ENCODE measurements at regions not wholly inside any gene's neighbourhood (a gene's known extent, or its start where the extent isn't known, plus 50 kb on each side); places are given as distances from the start of the nearest gene placed in this dataset.

DNA sequence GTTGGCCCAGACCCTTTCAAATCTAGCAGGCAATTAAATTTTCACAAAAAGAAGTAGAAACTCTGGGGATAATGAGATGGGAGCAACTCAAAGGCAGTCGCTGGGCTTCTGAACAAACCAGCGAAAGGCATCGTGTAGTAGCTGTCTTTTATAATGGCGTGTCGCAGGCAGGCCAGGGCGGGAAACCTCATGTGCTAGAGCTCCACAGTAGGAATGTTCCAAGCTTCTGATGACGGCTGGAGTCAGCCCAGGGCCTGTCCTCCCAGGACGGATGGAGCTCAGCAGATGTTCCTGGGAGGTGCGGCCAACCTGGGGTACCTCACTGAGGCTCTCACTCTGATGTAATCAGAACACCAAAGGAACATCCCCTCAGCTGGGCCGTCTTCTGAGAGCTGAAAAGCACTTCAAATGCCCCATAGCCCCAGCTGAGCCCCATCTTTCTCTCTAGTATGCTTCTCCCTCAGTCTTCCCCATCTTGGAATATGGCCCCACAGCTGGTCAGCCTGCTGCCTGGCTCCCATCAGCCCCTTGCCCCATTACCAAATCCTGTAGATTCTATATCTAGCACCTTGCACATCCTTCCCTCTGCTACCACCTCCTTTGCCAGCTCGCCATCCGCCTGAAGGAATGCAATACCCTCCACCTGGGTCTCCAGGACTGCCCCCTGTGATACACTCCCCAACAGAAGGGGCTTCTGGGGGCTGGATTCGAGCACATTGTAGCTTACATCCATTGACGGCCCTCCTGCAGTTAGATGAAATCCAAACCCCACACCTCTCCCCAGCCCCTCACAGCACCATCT is 54.9 kb upstream of the ATP2B2 start:
- no peaks in the 10 kb centered on the region for H3K36me3 ChIP-seq
- no peak overlapping the region for H3K27ac ChIP-seq
- no peaks in the 10 kb centered on the region for H3K4me1 ChIP-seq
- DNase-seq (ENCODE audit: low spot score) = peak; percentile 46
- no peak overlapping the region for H3K4me3 ChIP-seq
- H3K9me3 ChIP-seq = no peaks in the 10 kb centered on the region
- no peaks in the 10 kb centered on the region for H3K27me3 ChIP-seq
- TF ChIP-seq, protein P1, sequence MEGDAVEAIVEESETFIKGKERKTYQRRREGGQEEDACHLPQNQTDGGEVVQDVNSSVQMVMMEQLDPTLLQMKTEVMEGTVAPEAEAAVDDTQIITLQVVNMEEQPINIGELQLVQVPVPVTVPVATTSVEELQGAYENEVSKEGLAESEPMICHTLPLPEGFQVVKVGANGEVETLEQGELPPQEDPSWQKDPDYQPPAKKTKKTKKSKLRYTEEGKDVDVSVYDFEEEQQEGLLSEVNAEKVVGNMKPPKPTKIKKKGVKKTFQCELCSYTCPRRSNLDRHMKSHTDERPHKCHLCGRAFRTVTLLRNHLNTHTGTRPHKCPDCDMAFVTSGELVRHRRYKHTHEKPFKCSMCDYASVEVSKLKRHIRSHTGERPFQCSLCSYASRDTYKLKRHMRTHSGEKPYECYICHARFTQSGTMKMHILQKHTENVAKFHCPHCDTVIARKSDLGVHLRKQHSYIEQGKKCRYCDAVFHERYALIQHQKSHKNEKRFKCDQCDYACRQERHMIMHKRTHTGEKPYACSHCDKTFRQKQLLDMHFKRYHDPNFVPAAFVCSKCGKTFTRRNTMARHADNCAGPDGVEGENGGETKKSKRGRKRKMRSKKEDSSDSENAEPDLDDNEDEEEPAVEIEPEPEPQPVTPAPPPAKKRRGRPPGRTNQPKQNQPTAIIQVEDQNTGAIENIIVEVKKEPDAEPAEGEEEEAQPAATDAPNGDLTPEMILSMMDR (IDR thresholded peaks at IDR 0.05) = no peak

- TF ChIP-seq, protein P1 (IDR thresholded peaks at IDR 0.05) = no peak
- Histone ChIP-seq H3K9me3 (no peaks in the 10 kb centered on the region), H3K27ac (no peak overlapping the region), H3K27me3 (no peaks in the 10 kb centered on the region), H3K4me1 (no peaks in the 10 kb centered on the region), H3K36me3 (no peaks in the 10 kb centered on the region), H3K4me3 (no peak overlapping the region)
- no peak for DNase-seq (ENCODE audit: low spot score)
Measured at GRCh38 chr3:10561162-10561945, 56.0 kb upstream of the ATP2B2 start.

- Histone ChIP-seq H3K9me3 (no peaks in the 10 kb centered on the region), H3K4me1 (no peaks in the 10 kb centered on the region), H3K36me3 (no peaks in the 10 kb centered on the region), H3K27ac (no peak overlapping the region), H3K4me3 (no peak overlapping the region), H3K27me3 (no peaks in the 10 kb centered on the region)
- no peak for DNase-seq (ENCODE audit: low spot score)
- TF ChIP-seq, protein P1 (IDR thresholded peaks at IDR 0.05) = no peak
Measured at GRCh38 chr3:10561946-10562560, 56.7 kb upstream of the ATP2B2 start.

GRCh38 chr3:10563396-10563795 is 58.0 kb upstream of the ATP2B2 start:
- TF ChIP-seq, protein P1 (IDR thresholded peaks at IDR 0.05) = no peak
- H3K4me3 ChIP-seq = no peak overlapping the region
- no peaks in the 10 kb centered on the region for H3K4me1 ChIP-seq
- no peaks in the 10 kb centered on the region for H3K9me3 ChIP-seq
- no peaks in the 10 kb centered on the region for H3K27me3 ChIP-seq
- no peak for DNase-seq (ENCODE audit: low spot score)
- no peak overlapping the region for H3K27ac ChIP-seq
- H3K36me3 ChIP-seq = no peaks in the 10 kb centered on the region

DNA sequence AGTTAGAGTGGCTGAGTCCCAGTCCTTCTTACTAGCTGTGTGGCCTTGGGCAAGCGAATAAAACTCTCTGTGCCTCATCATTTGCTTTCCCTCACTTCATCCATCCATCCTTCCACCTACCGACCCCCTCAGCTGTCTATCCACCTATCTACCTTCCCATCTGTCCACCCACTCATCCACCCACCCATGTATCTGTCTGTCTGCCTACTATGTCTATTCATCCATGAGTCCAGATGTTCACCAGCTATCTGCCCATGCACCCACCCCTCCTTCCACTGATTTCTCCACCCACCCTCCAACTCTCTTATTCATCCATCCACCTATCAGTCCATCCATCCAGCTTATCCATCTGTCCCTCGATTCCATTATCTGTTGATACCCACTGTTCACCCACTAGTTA is 60.4 kb upstream of the ATP2B2 start:
- no peaks in the 10 kb centered on the region for H3K27me3 ChIP-seq
- H3K4me3 ChIP-seq = no peak overlapping the region
- no peak for DNase-seq (ENCODE audit: low spot score)
- TF ChIP-seq, protein P1 (IDR thresholded peaks at IDR 0.05) = no peak
- no peaks in the 10 kb centered on the region for H3K36me3 ChIP-seq
- H3K27ac ChIP-seq = no peak overlapping the region
- H3K9me3 ChIP-seq = no peaks in the 10 kb centered on the region
- no peaks in the 10 kb centered on the region for H3K4me1 ChIP-seq

All from right atrium auricular region (tissue), 2 donors.